ENCODE measurements at regions not wholly inside any gene's neighbourhood (a gene's known extent, or its start where the extent isn't known, plus 50 kb on each side); places are given as distances from the start of the nearest gene placed in this dataset.

DNA sequence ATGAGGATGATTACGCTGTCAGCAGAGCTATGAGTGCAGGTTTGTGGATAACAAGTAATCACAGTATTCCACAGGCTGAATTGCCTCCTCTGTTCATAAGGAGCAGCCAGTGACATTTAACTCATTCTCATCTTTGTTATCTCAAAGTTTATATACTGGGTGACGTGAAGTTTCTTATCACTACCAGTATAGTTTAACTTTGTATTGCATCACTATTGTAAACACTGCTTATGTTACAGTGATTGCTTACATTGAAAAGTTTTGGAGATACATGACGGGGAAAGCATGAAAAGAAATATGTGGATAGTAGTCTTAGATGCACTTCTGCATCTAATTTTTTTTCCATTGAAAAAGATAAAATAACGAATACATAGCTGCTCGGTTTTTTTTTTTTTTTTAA is 429.7 kb downstream of the VGLL3 start:
- intact Hi-C loops (cut with micrococcal nuclease; ENCODE audit: unreplicated experiment): no loop called here
- Histone ChIP-seq H3K79me2 (ENCODE audit: low read depth) (no peaks in the 10 kb centered on the region), H3F3A (ENCODE audit: insufficient read depth, low read depth) (no peaks in the 10 kb centered on the region), H3K4me1 (replicated peaks; ENCODE audit: insufficient read depth) (no peaks in the 10 kb centered on the region), H3K4me3 (no peak overlapping the region), H4K20me1 (ENCODE audit: insufficient read depth) (no peaks in the 10 kb centered on the region), H3K9me2 (ENCODE audit: insufficient read depth) (no peaks in the 10 kb centered on the region), H2AFZ (no peak overlapping the region), H3K36me3 (ENCODE audit: low read depth) (no peaks in the 10 kb centered on the region), H3K9me3 (ENCODE audit: insufficient read depth, low read depth) (no peaks in the 10 kb centered on the region), H3K4me2 (no peak overlapping the region), H3K27me3 (ENCODE audit: insufficient read depth, low read depth) (no peaks in the 10 kb centered on the region), H3K27ac (no peak overlapping the region)
- BruUV-seq (replicated peaks): no TSS peak
- TF ChIP-seq, protein P1, sequence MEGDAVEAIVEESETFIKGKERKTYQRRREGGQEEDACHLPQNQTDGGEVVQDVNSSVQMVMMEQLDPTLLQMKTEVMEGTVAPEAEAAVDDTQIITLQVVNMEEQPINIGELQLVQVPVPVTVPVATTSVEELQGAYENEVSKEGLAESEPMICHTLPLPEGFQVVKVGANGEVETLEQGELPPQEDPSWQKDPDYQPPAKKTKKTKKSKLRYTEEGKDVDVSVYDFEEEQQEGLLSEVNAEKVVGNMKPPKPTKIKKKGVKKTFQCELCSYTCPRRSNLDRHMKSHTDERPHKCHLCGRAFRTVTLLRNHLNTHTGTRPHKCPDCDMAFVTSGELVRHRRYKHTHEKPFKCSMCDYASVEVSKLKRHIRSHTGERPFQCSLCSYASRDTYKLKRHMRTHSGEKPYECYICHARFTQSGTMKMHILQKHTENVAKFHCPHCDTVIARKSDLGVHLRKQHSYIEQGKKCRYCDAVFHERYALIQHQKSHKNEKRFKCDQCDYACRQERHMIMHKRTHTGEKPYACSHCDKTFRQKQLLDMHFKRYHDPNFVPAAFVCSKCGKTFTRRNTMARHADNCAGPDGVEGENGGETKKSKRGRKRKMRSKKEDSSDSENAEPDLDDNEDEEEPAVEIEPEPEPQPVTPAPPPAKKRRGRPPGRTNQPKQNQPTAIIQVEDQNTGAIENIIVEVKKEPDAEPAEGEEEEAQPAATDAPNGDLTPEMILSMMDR (conservative IDR thresholded peaks at IDR 0.05): no peak
- no peak for TF ChIP-seq EZH2 (IDR thresholded peaks at IDR 0.05; ENCODE audit: low read depth)
- ChIA-PET POLR2A (ENCODE audit: unreplicated experiment) (no interaction called here), CTCF (no interaction called here)
- no peak for DNase-seq

DNA sequence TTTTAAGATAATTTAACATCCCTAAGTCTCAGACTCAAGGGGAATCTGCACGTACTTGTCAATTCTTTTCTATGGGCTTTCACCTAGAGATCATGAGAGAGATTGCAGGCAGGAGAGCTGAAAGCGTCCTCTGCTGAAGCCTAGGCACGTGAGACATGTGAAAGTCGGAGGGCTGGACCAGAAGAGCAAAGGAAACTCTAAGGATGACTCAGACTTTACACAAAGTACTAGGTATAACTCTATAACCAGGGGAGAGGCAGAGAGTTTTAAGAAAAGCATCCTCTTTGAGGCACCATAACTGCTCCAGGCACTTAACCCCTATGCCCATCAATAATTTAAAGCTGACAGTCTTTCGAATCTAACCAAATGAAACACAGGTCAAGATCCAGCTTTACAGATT is 436.6 kb downstream of the VGLL3 start:
- CTCF ChIA-PET: no interaction called here
- Histone ChIP-seq H3K9me3 (ENCODE audit: insufficient read depth, low read depth) (no peaks in the 10 kb centered on the region), H4K20me1 (ENCODE audit: insufficient read depth) (no peaks in the 10 kb centered on the region), H3K4me1 (replicated peaks; ENCODE audit: insufficient read depth) (no peaks in the 10 kb centered on the region), H2AFZ (no peak overlapping the region), H3K27ac (no peak overlapping the region), H3K36me3 (ENCODE audit: low read depth) (no peaks in the 10 kb centered on the region), H3K27me3 (ENCODE audit: insufficient read depth, low read depth) (no peaks in the 10 kb centered on the region), H3K4me3 (no peak overlapping the region), H3K79me2 (ENCODE audit: low read depth) (no peaks in the 10 kb centered on the region), H3K9me2 (ENCODE audit: insufficient read depth) (no peaks in the 10 kb centered on the region), H3K4me2 (no peak overlapping the region), H3F3A (ENCODE audit: insufficient read depth, low read depth) (no peaks in the 10 kb centered on the region)
- TF ChIP-seq, protein P1 (conservative IDR thresholded peaks at IDR 0.05): no peak
- TF ChIP-seq EZH2 (IDR thresholded peaks at IDR 0.05; ENCODE audit: low read depth): no peak
- POLR2A ChIA-PET (ENCODE audit: unreplicated experiment): no interaction called here
- intact Hi-C loops (cut with micrococcal nuclease; ENCODE audit: unreplicated experiment): no loop called here
- BruUV-seq (replicated peaks): no TSS peak
- DNase-seq: no peak

DNA sequence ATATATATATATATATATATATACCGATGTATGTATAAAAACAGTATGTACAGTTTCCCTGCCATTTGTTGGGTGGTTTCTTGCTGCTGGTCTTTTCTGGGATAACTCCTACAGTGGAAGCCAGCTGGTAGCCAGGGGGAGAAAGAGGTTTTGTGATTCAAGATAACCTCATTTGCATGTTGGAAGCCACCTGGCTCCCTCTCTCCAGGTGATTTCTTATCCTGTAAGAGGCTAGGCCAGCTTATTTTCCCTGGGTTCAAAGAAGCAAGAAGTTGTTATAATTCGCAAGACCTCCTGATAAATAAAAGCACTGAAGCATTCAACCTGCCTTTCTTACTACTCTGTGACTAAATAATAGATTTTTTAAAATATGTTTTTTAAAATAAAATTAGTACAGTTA is 443.3 kb downstream of the VGLL3 start:
- intact Hi-C loops (cut with micrococcal nuclease; ENCODE audit: unreplicated experiment): no loop called here
- H3K79me2 ChIP-seq (ENCODE audit: low read depth): no peaks in the 10 kb centered on the region
- no peak for DNase-seq
- no peak overlapping the region for H3K4me2 ChIP-seq
- H3K36me3 ChIP-seq (ENCODE audit: low read depth): no peaks in the 10 kb centered on the region
- no TSS peak for BruUV-seq (replicated peaks)
- no peaks in the 10 kb centered on the region for H3F3A ChIP-seq (ENCODE audit: insufficient read depth, low read depth)
- POLR2A ChIA-PET (ENCODE audit: unreplicated experiment): no interaction called here
- H3K9me2 ChIP-seq (ENCODE audit: insufficient read depth): no peaks in the 10 kb centered on the region
- H3K4me3 ChIP-seq: no peak overlapping the region
- H3K9me3 ChIP-seq (ENCODE audit: insufficient read depth, low read depth): no peaks in the 10 kb centered on the region
- CTCF ChIA-PET: no interaction called here
- no peaks in the 10 kb centered on the region for H4K20me1 ChIP-seq (ENCODE audit: insufficient read depth)
- no peak overlapping the region for H3K27ac ChIP-seq
- no peaks in the 10 kb centered on the region for H3K27me3 ChIP-seq (ENCODE audit: insufficient read depth, low read depth)
- H3K4me1 ChIP-seq (replicated peaks; ENCODE audit: insufficient read depth): no peaks in the 10 kb centered on the region
- H2AFZ ChIP-seq: no peak overlapping the region
- TF ChIP-seq EZH2 (IDR thresholded peaks at IDR 0.05; ENCODE audit: low read depth): no peak
- TF ChIP-seq, protein P1 (conservative IDR thresholded peaks at IDR 0.05): no peak
